CD4-positive, alpha-beta T cell treated with Interleukin-2 at 100 ng/mL for 4 hours (primary cell): ENCODE measurements at regions not wholly inside any gene's neighbourhood (a gene's known extent, or its start where the extent isn't known, plus 50 kb on each side); places are given as distances from the start of the nearest gene placed in this dataset.
"Not testable (repeated sequence)": the region's sequence is repeated elsewhere in the genome, so short reads cannot be mapped to it uniquely, and the experiment has no call there.

ENCODE experiments used
- DNase-seq: peaks from one replicate; pipeline ENCODE4 v3.0.0-alpha.2; 2020; ENCODE audit warnings: low spot score

- DNase-seq: not testable (repeated sequence)
Observed at GRCh38 chr22:22758101-22758807, 113.8 kb downstream of the GGTLC2 start.

- no peak for DNase-seq
Observed at GRCh38 chr22:22759371-22759770, 115.0 kb downstream of the GGTLC2 start.

- no peak for DNase-seq
Observed at GRCh38 chr22:22759889-22760546, 115.6 kb downstream of the GGTLC2 start.

- no peak for DNase-seq
Observed at GRCh38 chr22:22761606-22761962, 117.2 kb downstream of the GGTLC2 start.

GRCh38 chr22:22761963-22762772 lies 117.8 kb downstream of the GGTLC2 start:
- DNase-seq: no peak

- no peak for DNase-seq
Observed at GRCh38 chr22:22763512-22763911, 119.1 kb downstream of the GGTLC2 start.

- DNase-seq: peak; percentile 8
Observed at GRCh38 chr22:22764085-22764484, 119.7 kb downstream of the GGTLC2 start.

GRCh38 chr22:22767876-22768602 lies 119.6 kb upstream of the IGLL5 start:
- no peak for DNase-seq

GRCh38 chr22:22768885-22769284 lies 118.7 kb upstream of the IGLL5 start:
- DNase-seq: no peak

GRCh38 chr22:22769434-22770279 lies 118.0 kb upstream of the IGLL5 start:
- DNase-seq: no peak

GRCh38 chr22:22770280-22770871 lies 117.2 kb upstream of the IGLL5 start:
- DNase-seq: peak; percentile 48

GRCh38 chr22:22770881-22771280 lies 116.7 kb upstream of the IGLL5 start:
- DNase-seq: no peak

GRCh38 chr22:22771696-22772377 lies 115.8 kb upstream of the IGLL5 start:
- DNase-seq: no peak

GRCh38 chr22:22772396-22772795 lies 115.2 kb upstream of the IGLL5 start:
- no peak for DNase-seq

- DNase-seq: no peak
Observed at GRCh38 chr22:22772883-22773282, 114.7 kb upstream of the IGLL5 start.

- no peak for DNase-seq
Observed at GRCh38 chr22:22773427-22773826, 114.2 kb upstream of the IGLL5 start.

GRCh38 chr22:22773979-22774604 lies 113.5 kb upstream of the IGLL5 start:
- DNase-seq: no peak

- DNase-seq: not testable (repeated sequence)
Observed at GRCh38 chr22:22774762-22775161, 112.9 kb upstream of the IGLL5 start.

GRCh38 chr22:22776121-22776520 lies 111.5 kb upstream of the IGLL5 start:
- no peak for DNase-seq

- DNase-seq: no peak
Observed at GRCh38 chr22:22779213-22779612, 108.4 kb upstream of the IGLL5 start.
